Hematopoietic multipotent progenitor cell treated with erythropoietin and hydrocortisone succinate and interleukin-3 and kit ligand, for 15 days (in vitro differentiated cells): ENCODE measurements at regions not wholly inside any gene's neighbourhood (a gene's known extent, or its start where the extent isn't known, plus 50 kb on each side); places are given as distances from the start of the nearest gene placed in this dataset.
A peak's percentile ranks its signal among the peaks of the same experiment; 100 is the strongest.

Experiments
- DNase-seq: peaks from one replicate; pipeline ENCODE4 v3.0.0-alpha.2; 2015; ENCODE audit warnings: low spot score

DNA sequence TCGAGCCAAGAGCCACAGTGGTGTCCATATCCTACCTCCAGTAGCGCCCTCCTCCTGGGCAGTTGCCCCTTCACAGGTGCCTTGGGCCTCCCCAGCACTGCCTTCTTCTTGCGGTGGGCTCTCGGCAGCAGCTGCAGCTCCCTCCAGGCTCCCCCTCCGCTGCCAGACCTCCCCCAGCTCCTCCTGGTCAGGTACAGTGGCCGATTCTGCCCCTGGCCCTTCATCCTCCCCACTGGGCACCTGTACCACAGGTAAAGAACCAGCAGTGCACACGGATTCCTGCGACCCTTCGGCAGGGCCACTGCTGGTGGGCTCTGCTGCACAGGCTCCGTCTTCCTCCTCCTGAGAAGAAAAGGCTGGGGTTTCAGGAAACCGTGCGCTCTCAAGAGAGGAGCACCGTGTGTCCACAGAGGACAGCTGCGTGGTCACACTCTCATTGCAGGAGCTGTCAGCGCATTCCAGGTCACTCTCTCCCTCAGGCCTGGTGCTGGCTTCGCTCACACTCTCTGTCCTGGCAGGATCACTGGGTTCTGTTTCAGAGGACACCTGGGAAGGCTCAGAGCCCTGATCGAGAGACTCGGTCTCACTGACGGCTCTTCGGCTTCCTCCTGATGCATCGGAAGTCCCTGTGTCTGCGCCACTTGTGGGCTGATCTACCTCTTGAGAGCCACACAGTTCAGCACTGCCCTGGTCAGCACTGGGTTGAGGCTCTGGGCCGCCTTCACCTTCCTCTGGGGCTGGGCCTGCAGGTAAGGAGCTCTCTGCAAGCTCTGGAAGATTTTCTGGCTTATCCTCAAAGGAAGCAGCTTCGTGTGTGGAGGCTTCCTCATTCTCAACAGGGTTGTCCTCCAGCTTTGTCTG, 147.4 kb upstream of the STK17B start:
- DNase-seq, result no peak

DNA sequence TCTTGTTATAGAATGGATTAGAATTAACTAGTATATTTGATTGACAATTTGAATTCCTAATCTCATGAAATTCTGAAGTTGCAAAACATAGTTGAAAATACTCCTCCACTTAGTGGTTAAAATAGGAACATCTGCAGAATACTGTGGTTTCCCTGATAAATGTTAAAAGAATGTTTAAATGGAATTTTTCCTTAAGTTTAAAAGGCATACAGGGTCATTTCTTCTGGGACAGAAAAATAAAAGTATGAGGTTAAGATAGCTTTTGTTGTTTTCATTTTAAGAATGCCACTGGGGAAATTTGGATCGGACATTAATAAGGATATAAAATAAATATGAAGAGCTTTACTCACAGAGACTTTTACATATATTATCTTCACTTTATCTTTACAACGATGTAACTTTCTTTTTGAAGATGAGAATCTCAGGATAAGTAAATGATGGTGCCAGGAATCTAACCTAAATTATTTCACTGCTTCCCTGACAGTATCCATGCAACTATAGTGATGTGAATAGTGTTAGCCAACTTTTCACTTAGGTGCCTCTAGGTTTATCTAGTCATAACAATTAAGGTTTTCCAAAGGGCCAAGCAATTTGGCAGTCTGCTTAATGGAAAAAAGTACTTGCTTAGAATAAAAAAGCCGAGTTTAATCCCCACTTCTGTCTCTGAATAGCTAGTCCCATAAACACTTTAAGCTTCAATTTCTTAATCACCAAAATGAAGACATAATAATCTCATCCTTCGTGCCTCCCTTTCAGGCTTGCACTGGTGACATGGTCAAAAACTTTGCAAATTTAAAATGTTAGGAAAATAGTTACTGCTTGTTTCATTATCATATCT, 151.8 kb upstream of the STK17B start:
- no peak for DNase-seq

DNA sequence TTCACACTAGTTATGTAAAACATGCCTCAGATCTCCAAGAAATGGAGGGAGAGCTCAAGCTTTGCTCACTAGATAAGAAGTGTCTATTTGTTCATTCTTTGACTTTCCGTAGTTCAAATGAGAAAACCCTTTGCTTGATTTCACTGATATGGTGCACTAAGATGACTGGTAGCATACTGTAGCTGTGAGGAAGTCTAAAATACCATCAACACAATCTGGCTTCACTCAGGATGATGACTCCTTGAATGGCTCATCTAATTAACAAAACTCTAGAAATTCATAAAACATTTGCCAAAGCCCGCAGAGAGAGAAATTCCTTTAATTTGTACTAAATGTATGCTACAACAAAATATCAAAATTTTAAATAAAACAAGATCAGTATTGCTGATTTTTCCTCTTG, 152.8 kb upstream of the STK17B start:
- DNase-seq, result no peak

DNA sequence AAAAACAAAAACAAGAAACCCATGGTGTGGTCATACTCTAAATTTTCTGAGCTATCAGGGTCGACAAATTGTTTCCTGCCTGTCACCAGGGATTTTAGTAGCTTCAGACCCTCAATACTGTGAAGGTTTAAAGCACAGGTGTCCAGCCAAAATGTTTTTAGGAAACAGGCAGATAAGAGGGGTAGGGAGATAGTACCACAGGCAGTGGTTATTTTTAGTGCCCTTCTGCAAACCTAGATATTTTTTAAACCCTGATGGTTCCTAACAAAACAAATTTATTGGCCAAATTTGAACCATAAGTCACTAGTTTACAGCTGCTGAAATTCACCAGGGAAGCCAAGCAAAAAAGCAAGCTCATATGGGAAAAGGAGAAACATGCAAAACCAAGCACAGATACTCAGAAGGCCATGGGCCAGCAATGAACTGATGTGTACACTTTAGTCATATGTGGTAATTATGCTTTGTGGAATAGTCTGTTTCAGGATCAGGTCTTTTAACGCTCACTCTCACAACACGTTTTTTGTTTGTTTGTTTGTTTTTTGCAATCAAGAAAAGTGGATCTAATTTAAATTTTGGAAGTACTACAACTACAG, 156.8 kb upstream of the STK17B start:
- no peak for DNase-seq

- DNase-seq, result no peak
Observed at GRCh38 chr2:196329959-196330358, 158.6 kb upstream of the STK17B start.

- no peak for DNase-seq
Observed at GRCh38 chr2:196330645-196331044, 159.3 kb upstream of the STK17B start.

- DNase-seq, result peak; percentile 10
Observed at GRCh38 chr2:196331143-196331542, 159.8 kb upstream of the STK17B start.

DNA sequence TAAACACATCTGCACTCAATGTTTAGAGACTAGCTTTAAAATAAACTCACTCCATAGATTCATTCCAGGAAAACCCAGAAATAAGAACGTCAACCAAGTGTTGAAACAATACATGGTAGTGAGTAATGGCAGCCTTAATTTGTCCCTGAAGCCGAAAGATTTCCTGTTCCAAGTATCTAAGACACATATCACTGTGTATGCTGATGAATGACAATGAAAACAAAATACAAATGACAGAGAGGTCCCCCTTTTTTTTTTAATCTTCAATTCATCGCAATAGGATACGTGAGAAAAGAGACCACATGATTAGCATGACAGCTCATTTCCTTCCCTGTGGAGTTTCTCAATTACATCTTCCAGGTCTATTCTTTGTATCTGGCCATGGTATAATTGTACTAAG, 160.5 kb upstream of the STK17B start:
- DNase-seq, result no peak

- no peak for DNase-seq
Observed at GRCh38 chr2:196333397-196333796, 162.0 kb upstream of the STK17B start.

GRCh38 chr2:196334710-196335109, 163.3 kb upstream of the STK17B start:
- DNase-seq, result no peak

GRCh38 chr2:196335221-196335634, 163.8 kb upstream of the STK17B start:
- no peak for DNase-seq

DNA sequence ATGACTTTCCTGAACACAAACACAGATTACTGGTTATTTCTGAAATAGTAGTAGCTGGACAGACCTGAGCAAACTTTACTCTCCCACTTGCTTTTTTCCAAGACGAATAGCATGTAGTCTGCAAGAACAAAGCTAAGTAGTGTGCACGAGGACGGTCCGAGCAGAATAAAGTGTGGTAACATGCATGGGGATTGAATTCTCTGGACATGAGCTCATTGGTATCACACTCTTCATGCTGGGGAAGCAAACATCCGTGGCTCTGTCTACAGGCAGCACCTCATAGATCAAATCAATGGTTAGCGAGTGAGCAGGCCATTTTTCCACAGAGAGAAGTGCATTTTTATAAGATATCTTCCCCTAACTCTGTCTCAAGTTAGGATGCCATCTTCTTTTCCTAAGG, 164.8 kb upstream of the STK17B start:
- DNase-seq, result no peak

GRCh38 chr2:196336715-196337114, 165.3 kb upstream of the STK17B start:
- no peak for DNase-seq

- DNase-seq, result peak; percentile 14
Observed at GRCh38 chr2:196337208-196337953, 166.0 kb upstream of the STK17B start.

DNA sequence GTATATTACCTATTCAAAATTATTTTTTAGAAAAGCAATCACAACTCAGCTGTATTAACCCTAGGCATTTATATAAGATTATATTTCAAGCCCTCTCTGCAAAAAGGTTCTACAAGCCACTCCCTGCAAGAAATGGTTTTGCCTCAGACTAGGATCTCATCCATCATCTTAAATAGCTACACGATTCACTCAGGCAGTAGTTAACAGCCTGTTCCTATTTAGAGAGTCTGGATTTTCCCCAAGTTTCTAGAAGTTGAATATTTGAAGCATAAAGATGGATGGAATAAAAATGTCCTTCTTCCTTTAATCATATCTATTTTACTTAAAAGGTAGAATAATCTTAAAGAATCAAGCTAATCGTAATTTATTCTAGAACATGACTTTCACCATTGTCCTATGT, 167.1 kb upstream of the STK17B start:
- no peak for DNase-seq

DNA sequence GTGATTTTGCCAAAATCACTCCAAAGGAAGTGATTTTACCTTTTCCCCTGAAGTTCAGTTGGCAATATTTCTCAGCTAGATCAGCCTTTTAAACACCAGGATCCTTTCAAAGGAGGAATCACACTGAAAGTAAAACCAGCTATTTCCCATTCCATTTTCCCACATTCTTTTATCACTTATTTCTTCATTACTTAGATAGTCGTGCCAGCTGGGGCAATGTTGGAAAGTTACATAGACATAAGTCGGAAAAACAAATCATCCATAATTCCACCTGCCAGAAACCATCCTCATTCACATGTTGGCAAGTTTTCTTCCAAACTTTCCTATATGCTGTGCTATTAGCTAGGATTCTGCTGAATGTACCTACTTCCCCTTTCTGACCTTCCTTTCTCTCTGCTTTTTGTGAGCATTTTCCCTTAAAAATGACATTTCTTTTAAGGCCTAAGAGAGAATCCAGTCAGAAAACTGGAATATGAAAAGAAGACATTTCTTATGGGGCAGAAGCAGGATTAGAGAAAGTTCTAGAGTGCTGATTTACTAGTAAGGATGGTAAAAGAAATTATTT, 170.0 kb upstream of the STK17B start:
- DNase-seq, result no peak

DNA sequence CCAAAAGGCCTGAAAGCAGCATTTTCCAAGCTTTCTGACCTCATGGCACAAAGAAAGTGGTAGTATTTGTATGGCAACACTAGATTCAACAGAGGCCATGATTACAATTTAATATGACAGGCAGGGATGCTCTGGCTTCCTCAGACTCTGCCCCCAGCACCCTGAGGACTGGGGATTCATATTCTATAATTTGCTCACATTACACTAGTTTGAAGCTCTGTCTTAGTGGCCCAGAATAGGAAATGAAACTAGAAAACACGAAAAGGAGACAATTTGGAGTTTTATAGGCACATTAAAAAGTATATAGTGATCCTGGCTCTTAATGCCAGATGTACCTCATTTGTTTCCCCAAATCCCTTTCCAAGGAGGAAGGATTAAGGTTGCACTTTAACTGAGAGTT, 173.0 kb upstream of the STK17B start:
- no peak for DNase-seq

- DNase-seq, result no peak
Observed at GRCh38 chr2:196353717-196354116, 182.3 kb upstream of the STK17B start.

DNA sequence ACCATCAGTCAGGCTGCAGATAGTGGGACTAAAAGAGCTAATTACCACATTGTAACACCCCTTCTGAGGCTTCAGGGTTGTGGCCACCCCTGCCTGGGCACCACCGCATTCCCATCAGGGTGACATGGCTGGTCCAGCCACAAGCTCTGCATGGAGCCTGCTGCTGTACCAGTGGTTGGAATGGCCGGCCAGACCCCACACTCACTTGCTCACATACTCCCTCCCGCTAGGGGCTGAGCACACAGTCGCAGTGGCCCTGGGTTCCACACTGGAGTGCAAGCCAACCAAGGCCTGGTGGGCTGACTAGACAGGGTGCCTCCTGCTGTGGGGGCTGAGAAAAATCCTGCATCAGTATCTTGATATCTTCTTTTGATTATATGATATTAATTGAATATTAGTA, 182.8 kb upstream of the STK17B start:
- DNase-seq, result no peak

- no peak for DNase-seq
Observed at GRCh38 chr2:196356332-196356731, 185.0 kb upstream of the STK17B start.

- no peak for DNase-seq
Observed at GRCh38 chr2:196360650-196361049, 189.3 kb upstream of the STK17B start.
